SK-N-MC (cell line): ENCODE measurements at regions not wholly inside any gene's neighbourhood (a gene's known extent, or its start where the extent isn't known, plus 50 kb on each side); places are given as distances from the start of the nearest gene placed in this dataset.

Experiments used
- DNase-seq: peaks from one replicate; pipeline ENCODE4 v3.0.0-alpha.2; 2011; ENCODE audit warnings: low read depth, low spot score
- H3K27ac ChIP-seq: fragments of 200-600 bp; sonication (generic); 2 replicates; pipeline ENCODE4 v1.5.1; 2016; ENCODE audit warnings: mixed run types
- H3K36me3 ChIP-seq: fragments of 200-600 bp; sonication (generic); 2 replicates; pipeline ENCODE4 v1.6.1; 2017; ENCODE audit warnings: antibody characterized with exemption, low read length, mixed read lengths; ENCODE audit not compliant: insufficient read depth
- H3K4me3 ChIP-seq: fragments of 200-600 bp; sonication (generic); 2 replicates; pipeline ENCODE4 v1.5.1; 2016
- H3K9ac ChIP-seq: fragments of 200-600 bp; sonication (generic); 2 replicates; pipeline ENCODE4 v1.8.0; 2017; ENCODE audit warnings: mixed run types, mixed read lengths; ENCODE audit not compliant: insufficient read length
- H3K9me3 ChIP-seq: fragments of 200-600 bp; sonication (generic); 2 replicates; pipeline ENCODE4 v1.6.1; 2017; ENCODE audit warnings: low read depth, mild to moderate bottlenecking, antibody characterized with exemption, low read length, moderate library complexity, mixed read lengths
- EZH2 ChIP-seq: fragments of 200-600 bp; sonication (generic); IDR thresholded peaks from one replicate; pipeline ENCODE4 v1.6.1; 2017; ENCODE audit warnings: antibody characterized with exemption
- FOXP2 ChIP-seq: optimal IDR thresholded peaks from 2 replicates; pipeline ENCODE3; 2011; ENCODE audit warnings: mild to moderate bottlenecking, moderate library complexity; ENCODE audit not compliant: insufficient read depth; ENCODE audit errors: extremely low read length, control extremely low read depth
- POLR2AphosphoS5 ChIP-seq: IDR thresholded peaks from 2 replicates; pipeline ENCODE4 v1.6.1; 2012; ENCODE audit warnings: mild to moderate bottlenecking, low read depth, low read length, borderline replicate concordance

DNA sequence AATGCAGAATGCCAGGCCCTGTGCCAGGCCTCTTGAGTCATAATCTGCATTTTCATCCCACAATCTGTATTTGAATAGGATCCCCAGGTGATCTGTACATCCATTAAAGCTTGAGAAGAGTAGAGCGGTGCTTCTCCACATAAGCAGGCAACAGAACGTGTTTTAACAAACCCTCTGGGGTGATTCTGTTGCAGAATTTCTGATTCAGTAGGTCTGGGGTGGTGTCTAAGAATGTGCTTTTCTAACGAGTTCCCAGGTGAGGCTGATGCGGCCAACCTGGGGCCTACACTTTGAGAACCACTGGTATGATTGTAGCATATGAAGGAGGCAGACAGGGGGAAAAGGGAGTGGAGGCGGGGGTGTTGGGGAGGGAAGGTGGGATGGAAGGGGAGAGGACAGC, 78.4 kb upstream of the POU3F1 start:
- TF ChIP-seq FOXP2 (no peak), POLR2AphosphoS5 (no peak), EZH2 (no peak)
- no peak for DNase-seq
- H3K9ac ChIP-seq: no peak overlapping the region
- no peaks in the 10 kb centered on the region for H3K36me3 ChIP-seq
- no peak overlapping the region for H3K4me3 ChIP-seq
- no peak overlapping the region for H3K27ac ChIP-seq
- H3K9me3 ChIP-seq: no peaks in the 10 kb centered on the region

DNA sequence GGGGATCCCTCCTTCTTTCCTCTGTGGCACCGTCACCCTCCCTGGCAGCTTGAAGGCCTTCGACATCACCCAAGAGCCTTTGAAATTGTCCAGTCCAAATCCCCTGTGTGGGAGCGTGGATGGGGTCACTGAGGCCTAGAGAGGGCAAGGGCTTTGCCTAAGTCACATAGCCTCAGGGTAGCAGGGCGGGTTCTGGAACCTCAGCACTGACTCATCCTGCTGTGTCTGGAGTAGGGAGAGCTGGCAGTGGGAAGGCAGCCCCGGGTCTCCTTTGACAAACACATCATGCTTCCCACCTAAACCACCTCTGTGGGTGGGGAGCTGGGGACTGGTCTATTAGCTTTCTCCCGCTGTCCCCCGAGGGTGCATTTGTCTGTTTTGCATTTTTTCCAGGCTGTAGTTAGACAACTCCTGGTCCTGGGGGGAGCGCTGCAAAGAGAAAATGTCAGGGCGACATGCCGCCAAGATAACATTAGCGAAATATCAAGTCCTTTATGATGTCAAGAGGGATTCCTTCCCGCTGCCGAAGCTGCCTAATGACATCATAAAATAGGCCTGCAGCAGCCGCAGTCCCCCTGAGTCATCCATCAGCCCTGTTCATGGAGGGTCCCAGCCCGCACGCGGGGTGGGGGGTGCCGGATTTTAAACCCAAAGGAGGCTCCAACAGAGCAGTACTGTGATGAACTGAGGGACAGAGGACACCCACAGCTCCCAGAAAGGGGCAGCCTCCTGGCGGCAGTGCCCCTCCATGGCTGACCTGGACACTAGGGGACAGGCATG, 77.0 kb upstream of the POU3F1 start:
- Histone ChIP-seq H3K27ac (no peak overlapping the region), H3K9me3 (no peaks in the 10 kb centered on the region), H3K36me3 (no peaks in the 10 kb centered on the region), H3K4me3 (no peak overlapping the region), H3K9ac (no peak overlapping the region)
- no peak for DNase-seq
- TF ChIP-seq FOXP2: no peak
- TF ChIP-seq POLR2AphosphoS5: no peak
- TF ChIP-seq EZH2: no peak

DNA sequence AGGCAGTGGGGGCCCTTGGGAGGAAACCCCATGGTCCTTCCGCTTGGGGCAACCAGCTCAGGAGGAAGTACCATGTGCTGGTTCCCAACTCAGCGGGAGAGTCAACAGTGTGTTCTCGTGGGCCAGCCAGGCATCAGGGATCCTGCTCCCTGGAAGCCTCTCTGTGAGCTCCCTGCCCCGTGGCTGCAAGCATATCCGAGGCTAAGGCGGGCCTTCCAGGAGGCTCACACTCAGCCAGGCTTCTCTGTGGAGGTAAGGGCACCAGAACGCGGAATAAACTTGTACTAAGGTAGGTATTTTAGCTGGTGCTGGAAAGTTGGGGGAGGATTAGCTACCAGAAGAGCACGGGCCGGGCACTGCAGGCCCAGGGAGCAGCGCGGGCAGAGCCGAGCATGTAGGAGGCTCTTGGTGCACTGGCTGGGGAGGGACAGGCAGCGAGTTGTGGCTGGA, 74.7 kb upstream of the POU3F1 start:
- Histone ChIP-seq H3K9me3 (no peaks in the 10 kb centered on the region), H3K36me3 (no peaks in the 10 kb centered on the region), H3K9ac (no peak overlapping the region), H3K4me3 (no peak overlapping the region), H3K27ac (no peak overlapping the region)
- no peak for DNase-seq
- TF ChIP-seq FOXP2 (no peak), POLR2AphosphoS5 (no peak), EZH2 (no peak)

DNA sequence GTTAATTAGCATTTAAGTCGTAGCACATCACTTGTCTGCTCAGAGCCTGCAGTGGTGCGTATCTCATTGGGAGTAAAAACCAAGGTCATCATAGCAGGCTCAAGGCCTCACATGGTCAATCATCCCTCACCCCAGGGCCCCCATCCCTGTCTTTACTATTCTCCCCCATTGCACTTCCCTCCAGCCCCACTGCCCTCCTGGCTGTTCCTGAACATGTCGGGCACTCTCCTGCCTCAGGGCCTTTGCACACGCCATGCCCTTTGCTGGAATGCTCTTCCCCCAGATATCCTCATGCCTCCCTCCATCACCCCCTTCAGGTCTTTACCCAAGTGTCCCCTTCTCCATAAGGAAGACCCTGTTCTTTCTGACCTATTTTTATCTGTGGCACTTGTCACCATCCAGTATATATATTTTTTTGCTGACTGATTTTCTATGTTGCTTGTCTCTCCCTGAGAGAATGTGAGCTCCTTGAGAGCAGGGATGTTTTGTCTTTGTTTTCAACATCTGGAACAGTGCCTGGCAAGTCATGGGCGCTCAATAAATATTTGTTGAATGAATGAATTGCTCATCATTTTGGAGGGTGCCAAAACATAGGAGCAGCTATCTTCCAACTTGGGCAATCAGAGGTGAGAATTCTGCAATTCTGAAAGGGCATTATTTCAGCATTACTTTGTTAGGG, 74.1 kb upstream of the POU3F1 start:
- H3K4me3 ChIP-seq: no peak overlapping the region
- TF ChIP-seq POLR2AphosphoS5: no peak
- no peak for TF ChIP-seq EZH2
- TF ChIP-seq FOXP2: no peak
- DNase-seq: no peak
- no peaks in the 10 kb centered on the region for H3K9me3 ChIP-seq
- H3K27ac ChIP-seq: no peak overlapping the region
- no peak overlapping the region for H3K9ac ChIP-seq
- H3K36me3 ChIP-seq: no peaks in the 10 kb centered on the region

DNA sequence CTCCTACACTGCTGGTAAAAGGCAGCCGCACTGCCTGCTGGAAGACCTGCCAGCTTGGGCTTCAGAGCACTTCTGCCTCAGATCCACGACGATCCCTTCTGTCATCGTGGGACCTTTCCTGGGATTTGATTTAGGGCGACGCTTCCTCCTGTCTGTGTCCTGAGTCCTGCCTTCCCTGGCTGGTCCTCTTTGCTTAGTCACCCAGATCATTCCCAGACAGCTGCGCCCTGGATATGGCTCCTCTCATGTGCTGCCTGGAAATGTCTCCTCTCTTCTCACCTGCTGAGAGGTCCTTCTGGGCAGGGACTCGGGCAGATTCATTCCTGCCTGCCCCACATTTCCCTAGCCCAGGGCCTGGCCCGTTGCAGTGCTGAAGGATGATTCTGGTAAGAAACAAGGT, 72.4 kb upstream of the POU3F1 start:
- no peak overlapping the region for H3K4me3 ChIP-seq
- no peak overlapping the region for H3K9ac ChIP-seq
- TF ChIP-seq EZH2 (no peak), POLR2AphosphoS5 (no peak), FOXP2 (no peak)
- no peak overlapping the region for H3K27ac ChIP-seq
- no peak for DNase-seq
- H3K36me3 ChIP-seq: no peaks in the 10 kb centered on the region
- H3K9me3 ChIP-seq: no peaks in the 10 kb centered on the region

DNA sequence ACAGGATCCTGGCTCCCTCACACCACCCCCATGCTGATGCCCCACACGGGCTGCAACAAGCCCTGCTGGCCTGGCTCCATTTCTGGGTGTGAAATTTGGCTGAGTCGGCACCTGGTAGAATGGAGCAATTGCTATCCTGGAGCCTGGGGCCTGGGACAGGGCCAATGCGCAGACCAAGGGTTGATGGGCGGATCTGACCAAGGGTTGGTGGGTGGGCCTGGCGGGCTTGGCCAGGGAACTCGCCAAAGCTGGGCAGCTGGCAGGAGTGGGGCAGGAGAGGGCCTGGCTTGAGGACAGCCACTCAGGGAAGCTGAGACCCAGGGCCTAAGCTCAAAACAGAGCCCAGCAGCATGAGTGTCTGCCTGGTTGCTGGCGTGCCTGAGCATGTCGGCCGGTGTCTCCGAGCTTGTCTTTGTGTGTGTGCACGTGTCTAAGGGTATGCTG, 70.9 kb upstream of the POU3F1 start:
- no peak for DNase-seq
- Histone ChIP-seq H3K9ac (no peak overlapping the region), H3K9me3 (no peaks in the 10 kb centered on the region), H3K36me3 (no peaks in the 10 kb centered on the region), H3K4me3 (no peak overlapping the region), H3K27ac (no peak overlapping the region)
- TF ChIP-seq EZH2: no peak

DNA sequence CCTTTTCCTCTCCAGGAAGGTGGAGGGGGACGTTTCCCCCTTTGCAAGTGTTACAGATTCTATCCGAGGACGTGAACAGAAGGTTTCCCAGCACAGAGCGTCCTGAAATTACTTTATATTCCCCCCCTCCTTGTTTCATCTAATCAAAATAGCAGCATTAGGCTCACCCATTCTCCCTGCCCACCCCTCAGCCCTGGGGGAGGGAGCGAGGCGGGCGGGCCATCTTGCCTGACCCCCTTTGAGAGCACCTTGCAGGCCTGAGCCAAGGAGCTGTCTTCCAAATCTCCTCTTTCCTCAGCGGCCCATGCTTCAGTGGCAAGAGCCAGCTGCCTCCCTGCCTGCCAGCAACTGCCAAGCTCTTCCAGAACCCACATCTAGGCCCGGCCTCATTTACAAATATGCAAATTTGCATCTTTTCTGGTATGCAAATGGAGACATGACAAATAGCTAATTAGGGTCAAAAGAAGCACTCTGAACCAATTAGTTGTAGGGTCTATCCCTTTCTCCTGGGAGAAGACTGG, 69.1 kb upstream of the POU3F1 start:
- Histone ChIP-seq H3K9me3 (no peaks in the 10 kb centered on the region), H3K27ac (no peak overlapping the region), H3K4me3 (no peak overlapping the region), H3K36me3 (no peaks in the 10 kb centered on the region), H3K9ac (no peak overlapping the region)
- no peak for DNase-seq
- TF ChIP-seq POLR2AphosphoS5: no peak
- no peak for TF ChIP-seq EZH2
- no peak for TF ChIP-seq FOXP2

DNA sequence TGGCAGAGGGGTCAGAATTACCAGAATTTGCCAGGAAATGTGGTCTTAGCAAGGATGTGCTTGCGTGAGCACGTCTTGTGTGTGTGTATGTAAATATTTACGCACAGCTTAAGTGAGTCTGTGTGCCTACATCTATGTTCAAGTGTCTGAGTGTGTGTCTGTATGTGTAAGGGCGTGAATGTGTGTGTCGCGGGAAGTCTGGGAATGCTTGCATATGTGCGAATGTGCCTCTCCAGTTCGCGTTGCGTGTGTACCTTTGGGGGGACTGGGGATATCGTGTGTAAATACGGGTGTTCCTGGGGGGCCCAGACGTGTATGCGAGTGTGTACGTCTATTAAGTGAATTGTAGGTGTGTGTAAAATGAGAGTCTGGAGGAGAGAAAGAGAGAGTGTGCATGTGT, 68.6 kb upstream of the POU3F1 start:
- Histone ChIP-seq H3K36me3 (no peaks in the 10 kb centered on the region), H3K4me3 (no peak overlapping the region), H3K9ac (no peak overlapping the region), H3K27ac (peak overlapping the region; percentile 26; the same call in 1 of the 2 replicates), H3K9me3 (no peaks in the 10 kb centered on the region; the same call in 1 of the 2 replicates)
- no peak for TF ChIP-seq FOXP2
- no peak for TF ChIP-seq EZH2
- TF ChIP-seq POLR2AphosphoS5: no peak
- DNase-seq: no peak
